Adrenal gland (tissue), 5 donors: ENCODE measurements at regions not wholly inside any gene's neighbourhood (a gene's known extent, or its start where the extent isn't known, plus 50 kb on each side); places are given as distances from the start of the nearest gene placed in this dataset.

ENCODE experiments used
- POLR2A ChIP-seq, 2 donors: fragments of 450-650 bp; IDR thresholded peaks; one replicate each; pipeline ENCODE4 v1.6.1; 2017; ENCODE audit warnings: antibody characterized with exemption in 2 of 2, mild to moderate bottlenecking in 2 of 2, moderate library complexity in 1 of 2
- TF ChIP-seq, protein P1 (sequence below), 6 experiments: fragments of 450-650 bp in 4 of 6; fragments of 200-600 bp in 2 of 6; sonication (generic) in 1 of 6; IDR thresholded peaks; 1 replicate in 5 of 6; 2 replicates in 1 of 6; pipeline versions ENCODE4 v1.5.1 to v1.8.0; 2016 to 2021; ENCODE audit warnings: antibody characterized with exemption in 6 of 6, mild to moderate bottlenecking in 2 of 6, moderate library complexity in 1 of 6
- donor health status: DM: no; HTN: no; CAD: no.

DNA sequence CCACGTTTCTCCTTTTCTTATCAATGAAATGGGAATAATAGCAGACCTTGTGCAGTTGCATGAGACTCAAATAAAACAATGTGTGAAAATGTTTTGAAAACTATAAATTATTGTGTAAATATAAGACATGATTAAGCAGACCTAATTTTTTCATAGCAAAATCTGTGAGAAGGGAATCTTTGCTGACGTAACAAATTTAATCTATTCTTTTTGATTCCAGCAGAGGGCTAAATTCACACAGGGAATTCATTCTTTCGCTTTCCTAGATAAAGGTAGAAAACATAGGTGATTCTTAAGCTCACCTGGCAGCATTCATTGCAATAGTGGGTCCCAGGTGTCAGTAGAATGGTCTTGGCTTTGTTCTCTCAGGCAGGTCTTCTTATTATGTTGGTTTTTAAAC, 450.0 kb upstream of the GCFC2 start:
- TF ChIP-seq, protein P1, sequence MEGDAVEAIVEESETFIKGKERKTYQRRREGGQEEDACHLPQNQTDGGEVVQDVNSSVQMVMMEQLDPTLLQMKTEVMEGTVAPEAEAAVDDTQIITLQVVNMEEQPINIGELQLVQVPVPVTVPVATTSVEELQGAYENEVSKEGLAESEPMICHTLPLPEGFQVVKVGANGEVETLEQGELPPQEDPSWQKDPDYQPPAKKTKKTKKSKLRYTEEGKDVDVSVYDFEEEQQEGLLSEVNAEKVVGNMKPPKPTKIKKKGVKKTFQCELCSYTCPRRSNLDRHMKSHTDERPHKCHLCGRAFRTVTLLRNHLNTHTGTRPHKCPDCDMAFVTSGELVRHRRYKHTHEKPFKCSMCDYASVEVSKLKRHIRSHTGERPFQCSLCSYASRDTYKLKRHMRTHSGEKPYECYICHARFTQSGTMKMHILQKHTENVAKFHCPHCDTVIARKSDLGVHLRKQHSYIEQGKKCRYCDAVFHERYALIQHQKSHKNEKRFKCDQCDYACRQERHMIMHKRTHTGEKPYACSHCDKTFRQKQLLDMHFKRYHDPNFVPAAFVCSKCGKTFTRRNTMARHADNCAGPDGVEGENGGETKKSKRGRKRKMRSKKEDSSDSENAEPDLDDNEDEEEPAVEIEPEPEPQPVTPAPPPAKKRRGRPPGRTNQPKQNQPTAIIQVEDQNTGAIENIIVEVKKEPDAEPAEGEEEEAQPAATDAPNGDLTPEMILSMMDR (IDR thresholded peaks at IDR 0.05): no peak
- no peak for TF ChIP-seq POLR2A (IDR thresholded peaks at IDR 0.05)
